B cell (primary cell): ENCODE measurements at regions not wholly inside any gene's neighbourhood (a gene's known extent, or its start where the extent isn't known, plus 50 kb on each side); places are given as distances from the start of the nearest gene placed in this dataset.

Source experiments
- CTCF ChIP-seq: fragments of 200-600 bp; IDR thresholded peaks from one replicate; pipeline ENCODE4 v1.8.0; 2022; ENCODE audit warnings: antibody characterized with exemption, mild to moderate bottlenecking
- EZH2 ChIP-seq: IDR thresholded peaks from 2 replicates; pipeline ENCODE4 v1.6.1; 2012; ENCODE audit warnings: borderline replicate concordance, low read depth, mild to moderate bottlenecking, moderate library complexity, low read length; ENCODE audit not compliant: insufficient read depth, poor library complexity, severe bottlenecking

GRCh38 chr11:104654181-104654813 lies 244.0 kb downstream of the CASP12 start:
- no peak for TF ChIP-seq CTCF
- no peak for TF ChIP-seq EZH2
